Thoracic aorta (tissue), 2 donors: ENCODE measurements at regions not wholly inside any gene's neighbourhood (a gene's known extent, or its start where the extent isn't known, plus 50 kb on each side); places are given as distances from the start of the nearest gene placed in this dataset.

ENCODE experiments used
- ATAC-seq: fragments of 150-250 bp; one replicate; pipeline ENCODE4 v1.8.0; 2017; ENCODE audit warnings: low read depth; ENCODE audit not compliant: insufficient number of reproducible peaks, low FRiP score
- DNase-seq: peaks from one replicate; pipeline ENCODE4 v3.0.0-alpha.2; 2020; ENCODE audit warnings: low spot score
- H3K27ac ChIP-seq, 2 donors: fragments of 200-600 bp; sonication (generic); 1 replicate in 1 of 2; 2 replicates in 1 of 2; pipeline ENCODE4 v1.5.1; 2016; ENCODE audit warnings: mild to moderate bottlenecking in 2 of 2, moderate library complexity in 2 of 2
- H3K27me3 ChIP-seq: fragments of 200-600 bp; sonication (generic); replicated peaks from 2 replicates; pipeline ENCODE4 v1.6.0; 2016; ENCODE audit warnings: mild to moderate bottlenecking; ENCODE audit not compliant: insufficient read depth
- H3K36me3 ChIP-seq: fragments of 200-600 bp; sonication (generic); one replicate; pipeline ENCODE4 v1.5.1; 2016
- H3K4me1 ChIP-seq, 2 donors: fragments of 200-600 bp; sonication (generic); 1 replicate in 1 of 2; 2 replicates in 1 of 2; pipeline versions ENCODE4 v1.5.1 to v1.6.0; 2016; ENCODE audit warnings: low read depth in 2 of 2, mild to moderate bottlenecking in 1 of 2; ENCODE audit not compliant: control insufficient read depth in 1 of 2
- H3K4me3 ChIP-seq: fragments of 200-600 bp; sonication (generic); 2 replicates; pipeline ENCODE4 v1.5.1; 2016; ENCODE audit warnings: mild to moderate bottlenecking
- H3K9me3 ChIP-seq: fragments of 200-600 bp; sonication (generic); 2 replicates; pipeline ENCODE4 v1.5.1; 2016
- TF ChIP-seq, protein P1 (sequence below): fragments of 200-600 bp; sonication (generic); IDR thresholded peaks from one replicate; pipeline ENCODE4 v1.5.1; 2019; ENCODE audit warnings: antibody characterized with exemption

DNA sequence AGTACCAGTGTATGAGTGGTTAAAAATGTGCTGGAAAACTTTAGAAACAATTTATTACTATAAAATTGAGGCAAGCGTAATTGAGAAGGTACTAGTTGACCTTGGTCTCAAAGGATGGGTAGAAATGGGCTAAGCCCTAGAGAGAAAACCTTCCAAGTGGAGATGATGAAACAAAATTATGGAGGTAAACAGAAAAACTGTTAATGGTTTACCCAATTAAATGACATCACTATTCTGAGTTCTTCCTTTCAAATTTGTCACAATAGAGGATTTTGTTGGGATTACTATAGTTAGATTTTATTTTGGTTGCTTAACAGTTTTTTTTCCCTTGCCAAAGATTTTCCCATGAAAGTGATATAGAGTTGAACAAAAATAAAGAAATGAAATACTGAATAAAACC is 1302.5 kb upstream of the TENM3 start:
- H3K27ac ChIP-seq, result no peak overlapping the region
- H3K27me3 ChIP-seq, result no peaks in the 10 kb centered on the region
- no peak for ATAC-seq
- TF ChIP-seq, protein P1, sequence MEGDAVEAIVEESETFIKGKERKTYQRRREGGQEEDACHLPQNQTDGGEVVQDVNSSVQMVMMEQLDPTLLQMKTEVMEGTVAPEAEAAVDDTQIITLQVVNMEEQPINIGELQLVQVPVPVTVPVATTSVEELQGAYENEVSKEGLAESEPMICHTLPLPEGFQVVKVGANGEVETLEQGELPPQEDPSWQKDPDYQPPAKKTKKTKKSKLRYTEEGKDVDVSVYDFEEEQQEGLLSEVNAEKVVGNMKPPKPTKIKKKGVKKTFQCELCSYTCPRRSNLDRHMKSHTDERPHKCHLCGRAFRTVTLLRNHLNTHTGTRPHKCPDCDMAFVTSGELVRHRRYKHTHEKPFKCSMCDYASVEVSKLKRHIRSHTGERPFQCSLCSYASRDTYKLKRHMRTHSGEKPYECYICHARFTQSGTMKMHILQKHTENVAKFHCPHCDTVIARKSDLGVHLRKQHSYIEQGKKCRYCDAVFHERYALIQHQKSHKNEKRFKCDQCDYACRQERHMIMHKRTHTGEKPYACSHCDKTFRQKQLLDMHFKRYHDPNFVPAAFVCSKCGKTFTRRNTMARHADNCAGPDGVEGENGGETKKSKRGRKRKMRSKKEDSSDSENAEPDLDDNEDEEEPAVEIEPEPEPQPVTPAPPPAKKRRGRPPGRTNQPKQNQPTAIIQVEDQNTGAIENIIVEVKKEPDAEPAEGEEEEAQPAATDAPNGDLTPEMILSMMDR, result no peak
- no peaks in the 10 kb centered on the region for H3K9me3 ChIP-seq
- H3K4me3 ChIP-seq, result no peak overlapping the region
- H3K36me3 ChIP-seq, result no peaks in the 10 kb centered on the region
- no peaks in the 10 kb centered on the region for H3K4me1 ChIP-seq
- DNase-seq, result no peak

DNA sequence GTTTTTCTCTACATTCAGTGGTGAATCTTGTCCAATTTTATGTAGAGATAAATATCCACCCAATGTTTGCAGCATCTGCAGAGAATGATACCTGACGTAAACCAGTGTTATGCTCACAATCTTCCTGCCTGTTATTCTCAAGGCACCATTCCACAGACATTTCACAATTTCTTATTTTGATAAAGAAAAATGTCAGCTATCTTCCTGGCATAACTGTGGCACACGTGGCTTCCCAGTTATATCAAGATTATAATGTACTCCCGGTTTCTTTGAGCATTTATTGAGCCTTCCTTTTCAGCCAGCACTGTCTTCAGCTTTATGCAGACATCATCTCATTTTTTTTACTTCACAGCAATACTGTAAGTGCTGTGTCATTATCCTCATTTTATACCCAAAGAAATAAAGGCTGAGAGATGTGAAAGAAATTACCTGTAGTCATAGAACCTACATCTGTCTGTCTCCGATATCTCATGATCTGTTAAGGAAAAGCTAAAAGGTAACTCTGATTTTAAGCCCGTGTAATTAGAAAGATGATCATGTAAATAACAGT is 1300.8 kb upstream of the TENM3 start:
- Histone ChIP-seq H3K4me3 (no peak overlapping the region), H3K9me3 (no peaks in the 10 kb centered on the region), H3K4me1 (no peaks in the 10 kb centered on the region), H3K36me3 (no peaks in the 10 kb centered on the region), H3K27me3 (no peaks in the 10 kb centered on the region), H3K27ac (no peak overlapping the region)
- no peak for DNase-seq
- TF ChIP-seq, protein P1, result no peak
- ATAC-seq, result no peak

DNA sequence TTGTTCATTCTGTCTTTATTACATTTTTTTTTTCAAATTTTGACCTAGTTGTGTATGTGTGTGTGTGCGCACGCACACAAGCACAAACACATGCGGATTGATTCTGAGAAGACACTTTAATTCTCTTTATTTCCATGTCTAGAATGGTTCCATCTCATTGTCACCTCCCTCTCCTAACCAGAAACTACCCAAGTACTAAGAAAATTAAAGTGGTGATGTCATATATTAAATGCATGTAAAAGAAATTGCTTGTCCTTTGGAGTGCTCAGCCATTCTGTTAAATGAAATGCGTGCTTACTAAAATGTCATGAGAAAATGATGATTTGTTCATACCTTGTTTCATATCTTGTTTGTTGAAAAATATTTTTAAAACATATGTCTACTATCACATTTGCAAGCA is 1297.0 kb upstream of the TENM3 start:
- no peaks in the 10 kb centered on the region for H3K36me3 ChIP-seq
- no peaks in the 10 kb centered on the region for H3K4me1 ChIP-seq
- no peaks in the 10 kb centered on the region for H3K9me3 ChIP-seq
- no peak overlapping the region for H3K4me3 ChIP-seq
- TF ChIP-seq, protein P1, result no peak
- no peak overlapping the region for H3K27ac ChIP-seq
- no peaks in the 10 kb centered on the region for H3K27me3 ChIP-seq
- ATAC-seq (no peak), DNase-seq (no peak)

DNA sequence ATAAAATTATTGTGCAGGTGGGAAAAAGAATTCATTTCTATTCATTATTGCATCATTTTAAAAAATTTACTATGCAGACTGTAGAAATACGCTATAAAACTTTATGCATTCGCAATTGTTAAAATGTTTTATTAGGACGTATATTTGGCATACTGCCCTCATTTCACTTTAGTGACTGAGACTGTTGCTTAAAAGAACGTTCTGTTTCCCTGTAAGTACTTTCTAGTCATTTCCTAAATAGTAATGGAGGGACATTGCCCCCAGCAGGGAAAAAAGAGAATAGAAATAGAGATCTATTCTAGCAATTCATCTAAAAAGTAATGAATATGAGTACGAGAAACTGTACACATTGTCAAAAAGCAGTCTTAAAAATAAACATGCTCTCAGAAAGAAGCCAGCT is 1295.8 kb upstream of the TENM3 start:
- TF ChIP-seq, protein P1, result no peak
- Histone ChIP-seq H3K9me3 (no peaks in the 10 kb centered on the region), H3K36me3 (no peaks in the 10 kb centered on the region), H3K27ac (no peak overlapping the region), H3K4me3 (no peak overlapping the region), H3K4me1 (no peaks in the 10 kb centered on the region), H3K27me3 (no peaks in the 10 kb centered on the region)
- ATAC-seq (no peak), DNase-seq (no peak)

DNA sequence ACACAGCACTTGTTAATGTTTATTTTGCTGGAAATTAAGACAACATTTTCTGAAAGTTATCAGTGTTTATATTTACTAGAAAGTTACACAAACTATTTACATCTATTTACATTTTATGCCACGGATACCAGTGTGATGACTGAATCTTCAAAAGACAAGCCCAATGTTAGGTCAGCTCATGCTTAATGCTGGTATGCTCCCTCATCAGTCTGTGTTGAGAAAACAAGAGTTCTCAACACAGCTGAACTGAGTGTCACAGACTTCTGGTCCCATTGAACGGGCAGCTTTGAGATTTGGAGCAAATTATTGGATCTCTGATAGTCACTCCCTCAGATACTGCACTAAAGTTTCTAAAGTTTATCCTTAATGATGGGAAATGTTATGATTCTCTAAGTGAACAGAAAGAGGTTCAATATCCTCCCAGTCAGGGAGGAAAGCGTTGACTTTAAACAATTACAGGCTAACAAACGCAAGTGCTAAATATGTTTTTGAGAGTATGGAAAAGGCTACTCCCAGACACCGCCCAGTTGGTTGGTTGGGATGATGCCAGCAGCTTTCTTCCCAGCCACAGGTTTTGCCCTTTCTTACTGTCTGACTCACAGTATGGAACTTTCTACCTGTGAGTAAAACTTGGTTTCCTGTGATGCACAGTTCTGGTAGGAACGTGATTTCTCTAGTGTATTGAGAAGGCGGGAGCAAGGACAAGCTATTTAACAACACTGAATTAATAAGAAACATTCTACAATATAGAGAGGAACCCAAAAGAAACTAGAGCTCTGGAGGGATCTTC is 1293.6 kb upstream of the TENM3 start:
- H3K4me1 ChIP-seq, result no peaks in the 10 kb centered on the region
- ATAC-seq (no peak), DNase-seq (no peak)
- TF ChIP-seq, protein P1, result no peak
- no peaks in the 10 kb centered on the region for H3K36me3 ChIP-seq
- H3K27ac ChIP-seq, result no peak overlapping the region
- H3K27me3 ChIP-seq, result no peaks in the 10 kb centered on the region
- H3K4me3 ChIP-seq, result no peak overlapping the region
- no peaks in the 10 kb centered on the region for H3K9me3 ChIP-seq
